ENCODE measurements at regions not wholly inside any gene's neighbourhood (a gene's known extent, or its start where the extent isn't known, plus 50 kb on each side); places are given as distances from the start of the nearest gene placed in this dataset.

DNA sequence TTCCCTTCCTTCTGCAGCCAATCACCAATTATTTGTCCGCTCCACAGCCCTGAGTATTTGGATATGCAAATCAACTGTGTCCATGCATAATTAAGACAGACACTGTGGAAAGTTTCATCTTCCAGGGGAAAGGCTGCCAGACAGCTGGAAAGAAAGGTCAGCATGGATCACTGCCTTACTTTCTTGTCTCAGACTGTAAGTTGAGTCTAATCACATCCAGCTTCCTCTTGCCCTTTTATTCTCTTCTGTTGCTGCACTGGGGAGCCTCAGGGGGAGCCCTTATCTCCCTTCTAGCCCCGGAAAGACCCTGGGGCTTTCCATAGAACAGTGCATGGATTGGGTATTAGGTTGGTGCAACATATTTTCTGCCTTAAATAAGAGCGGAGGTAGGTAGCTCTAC is 182.9 kb downstream of the OMA1 start:
- Histone ChIP-seq H3K4me1 (ENCODE audit: control insufficient read depth in 1 of 2, insufficient read depth in 2 of 2, low read length in 2 of 2) (no peaks in the 10 kb centered on the region), H3K4me2 (replicated peaks; ENCODE audit: extremely low read depth, low read length, poor library complexity, severe bottlenecking) (no peak overlapping the region), H3K9me3 (replicated peaks in 1 of 2; ENCODE audit: control insufficient read depth in 1 of 2, insufficient read depth in 1 of 2, low read length in 2 of 2) (peaks cover 0 to 2% of the 10 kb centered on the region in 2 donors), H3K9ac (ENCODE audit: insufficient read depth, low read length, poor library complexity, severe bottlenecking) (no peak overlapping the region), H3K27me3 (ENCODE audit: control insufficient read depth in 2 of 2, insufficient read depth in 2 of 2, low read length in 2 of 2) (no peaks in the 10 kb centered on the region), H2AFZ (ENCODE audit: insufficient read depth, low read depth, low read length, poor library complexity, severe bottlenecking) (no peak overlapping the region), H3K36me3 (replicated peaks in 1 of 2; ENCODE audit: control insufficient read depth in 1 of 2, insufficient read depth in 2 of 2, low read length in 2 of 2) (no peaks in the 10 kb centered on the region), H3K4me3 (replicated peaks in 1 of 3; ENCODE audit: low read depth in 2 of 3, low read length in 3 of 3) (no peak overlapping the region), H3K79me2 (ENCODE audit: insufficient read depth, low read length) (no peaks in the 10 kb centered on the region), H3K27ac (ENCODE audit: low read depth in 1 of 2, low read length in 2 of 2) (no peak overlapping the region), H4K20me1 (ENCODE audit: insufficient read depth, low read length) (no peaks in the 10 kb centered on the region)
- intact Hi-C loops (cut with micrococcal nuclease), result no loop called here
- Mint-ChIP-seq H3K9me3 (peaks cover 0 to 6% (median 0%) of the 10 kb centered on the region in 7 donors), H3K4me1 (no peaks in the 10 kb centered on the region), H3K4me3 (no peak overlapping the region), H3K27ac (no peak overlapping the region), H3K27me3 (ENCODE audit: low read depth in 3 of 3) (no peaks in the 10 kb centered on the region), H3K36me3 (no peaks in the 10 kb centered on the region)
- TF ChIP-seq, protein P1, sequence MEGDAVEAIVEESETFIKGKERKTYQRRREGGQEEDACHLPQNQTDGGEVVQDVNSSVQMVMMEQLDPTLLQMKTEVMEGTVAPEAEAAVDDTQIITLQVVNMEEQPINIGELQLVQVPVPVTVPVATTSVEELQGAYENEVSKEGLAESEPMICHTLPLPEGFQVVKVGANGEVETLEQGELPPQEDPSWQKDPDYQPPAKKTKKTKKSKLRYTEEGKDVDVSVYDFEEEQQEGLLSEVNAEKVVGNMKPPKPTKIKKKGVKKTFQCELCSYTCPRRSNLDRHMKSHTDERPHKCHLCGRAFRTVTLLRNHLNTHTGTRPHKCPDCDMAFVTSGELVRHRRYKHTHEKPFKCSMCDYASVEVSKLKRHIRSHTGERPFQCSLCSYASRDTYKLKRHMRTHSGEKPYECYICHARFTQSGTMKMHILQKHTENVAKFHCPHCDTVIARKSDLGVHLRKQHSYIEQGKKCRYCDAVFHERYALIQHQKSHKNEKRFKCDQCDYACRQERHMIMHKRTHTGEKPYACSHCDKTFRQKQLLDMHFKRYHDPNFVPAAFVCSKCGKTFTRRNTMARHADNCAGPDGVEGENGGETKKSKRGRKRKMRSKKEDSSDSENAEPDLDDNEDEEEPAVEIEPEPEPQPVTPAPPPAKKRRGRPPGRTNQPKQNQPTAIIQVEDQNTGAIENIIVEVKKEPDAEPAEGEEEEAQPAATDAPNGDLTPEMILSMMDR (IDR thresholded peaks at IDR 0.05), result no peak
- WGBS (ENCODE audit: insufficient coverage), result 80% methylated on average over 2 of the region's 3 CpGs
- no peak for DNase-seq

GRCh38 chr1:58361134-58361533 is 185.4 kb downstream of the OMA1 start:
- H2AFZ ChIP-seq (ENCODE audit: insufficient read depth, low read depth, low read length, poor library complexity, severe bottlenecking), result no peak overlapping the region
- no CpG with 5 or more reads among the region's 2 CpGs for WGBS (ENCODE audit: insufficient coverage)
- H3K9me3 ChIP-seq (replicated peaks in 1 of 2; ENCODE audit: control insufficient read depth in 1 of 2, insufficient read depth in 1 of 2, low read length in 2 of 2), result no peaks in the 10 kb centered on the region
- H3K4me3 ChIP-seq (replicated peaks in 1 of 3; ENCODE audit: low read depth in 2 of 3, low read length in 3 of 3), result no peak overlapping the region
- H3K4me2 ChIP-seq (replicated peaks; ENCODE audit: extremely low read depth, low read length, poor library complexity, severe bottlenecking), result no peak overlapping the region
- H3K36me3 ChIP-seq (replicated peaks in 1 of 2; ENCODE audit: control insufficient read depth in 1 of 2, insufficient read depth in 2 of 2, low read length in 2 of 2), result no peaks in the 10 kb centered on the region
- no peaks in the 10 kb centered on the region for H3K4me1 ChIP-seq (ENCODE audit: control insufficient read depth in 1 of 2, insufficient read depth in 2 of 2, low read length in 2 of 2)
- no peak overlapping the region for H3K27ac ChIP-seq (ENCODE audit: low read depth in 1 of 2, low read length in 2 of 2)
- DNase-seq, result no peak
- intact Hi-C loops (cut with micrococcal nuclease), result no loop called here
- no peaks in the 10 kb centered on the region for H3K27me3 ChIP-seq (ENCODE audit: control insufficient read depth in 2 of 2, insufficient read depth in 2 of 2, low read length in 2 of 2)
- Mint-ChIP-seq H3K9me3 (peaks cover 0 to 5% (median 0%) of the 10 kb centered on the region in 7 donors), H3K36me3 (no peaks in the 10 kb centered on the region), H3K27ac (no peak overlapping the region), H3K27me3 (ENCODE audit: low read depth in 3 of 3) (no peaks in the 10 kb centered on the region), H3K4me3 (no peak overlapping the region), H3K4me1 (no peaks in the 10 kb centered on the region)
- H3K79me2 ChIP-seq (ENCODE audit: insufficient read depth, low read length), result no peaks in the 10 kb centered on the region
- TF ChIP-seq, protein P1 (IDR thresholded peaks at IDR 0.05), result no peak
- H3K9ac ChIP-seq (ENCODE audit: insufficient read depth, low read length, poor library complexity, severe bottlenecking), result no peak overlapping the region
- no peaks in the 10 kb centered on the region for H4K20me1 ChIP-seq (ENCODE audit: insufficient read depth, low read length)
